GM18526 (cell line): ENCODE measurements at regions not wholly inside any gene's neighbourhood (a gene's known extent, or its start where the extent isn't known, plus 50 kb on each side); places are given as distances from the start of the nearest gene placed in this dataset.

Experiments used
- POLR2A ChIP-seq: IDR thresholded peaks from 3 replicates; pipeline ENCODE4 v1.6.1; 2011; ENCODE audit not compliant: insufficient read length; ENCODE audit errors: extremely low read depth

DNA sequence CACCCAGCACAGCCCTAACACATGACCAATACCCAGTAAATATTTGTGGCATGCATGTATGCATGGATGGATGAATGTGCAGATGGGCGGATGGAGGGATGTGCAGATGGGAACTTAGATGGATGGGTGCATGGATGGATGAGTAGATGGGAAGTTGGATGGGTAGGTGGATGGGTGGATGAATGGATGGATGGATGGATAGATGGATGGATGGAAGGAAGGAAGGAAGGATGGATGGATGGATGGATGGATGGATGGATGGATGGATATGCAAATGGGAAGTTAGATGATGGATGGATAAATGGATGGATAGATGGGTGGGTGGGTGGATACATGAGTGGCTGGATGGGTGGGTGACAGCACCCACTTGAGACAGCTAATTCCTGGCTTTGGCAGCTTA, 193.2 kb upstream of the TNRC6C start:
- no peak for TF ChIP-seq POLR2A

DNA sequence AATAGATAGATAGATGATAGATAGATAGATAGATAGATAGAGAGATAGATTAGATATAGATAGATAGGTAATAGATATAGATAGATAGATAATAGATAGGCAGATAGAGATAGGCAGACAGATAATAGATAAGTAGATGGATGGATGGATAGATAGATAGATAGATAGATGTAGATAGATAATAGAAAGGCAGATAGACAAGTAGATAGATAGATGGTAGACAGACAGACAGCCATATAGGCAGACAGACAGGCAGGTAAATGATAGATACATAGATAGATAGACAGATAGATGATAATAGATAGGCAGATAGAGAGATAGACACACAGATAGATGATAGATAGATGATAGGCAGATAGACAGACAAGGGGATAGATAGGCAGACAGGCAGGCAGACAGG, 191.4 kb upstream of the TNRC6C start:
- TF ChIP-seq POLR2A: no peak

DNA sequence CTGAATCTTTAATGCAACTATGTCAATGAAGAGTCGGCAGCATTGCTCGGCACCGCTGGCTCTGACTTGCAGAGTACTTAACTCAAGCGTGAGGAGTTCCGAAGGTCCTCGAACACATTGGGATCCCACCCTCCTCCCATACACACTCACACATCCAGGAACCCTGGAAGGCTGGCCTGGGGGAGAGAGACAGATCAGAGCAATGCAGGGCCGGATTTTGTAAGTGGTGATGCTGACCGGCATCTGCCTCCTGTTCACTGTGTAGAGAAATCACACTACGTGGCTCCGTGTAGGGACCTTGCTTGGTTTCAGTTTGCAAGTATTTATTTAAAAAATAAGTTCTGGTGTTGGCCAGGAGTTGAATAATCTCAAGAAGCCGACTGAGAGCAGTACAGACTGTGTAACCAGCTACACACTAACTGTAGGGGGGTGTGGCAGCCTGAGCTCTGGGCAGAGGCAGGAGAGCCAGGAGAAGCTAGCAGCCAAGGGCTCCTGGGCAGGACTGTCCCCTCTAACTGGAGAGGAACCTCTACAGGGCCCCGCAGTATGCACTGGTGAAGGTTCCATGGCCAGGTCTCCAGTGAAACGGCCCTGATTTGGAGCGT, 190.2 kb upstream of the TNRC6C start:
- no peak for TF ChIP-seq POLR2A

DNA sequence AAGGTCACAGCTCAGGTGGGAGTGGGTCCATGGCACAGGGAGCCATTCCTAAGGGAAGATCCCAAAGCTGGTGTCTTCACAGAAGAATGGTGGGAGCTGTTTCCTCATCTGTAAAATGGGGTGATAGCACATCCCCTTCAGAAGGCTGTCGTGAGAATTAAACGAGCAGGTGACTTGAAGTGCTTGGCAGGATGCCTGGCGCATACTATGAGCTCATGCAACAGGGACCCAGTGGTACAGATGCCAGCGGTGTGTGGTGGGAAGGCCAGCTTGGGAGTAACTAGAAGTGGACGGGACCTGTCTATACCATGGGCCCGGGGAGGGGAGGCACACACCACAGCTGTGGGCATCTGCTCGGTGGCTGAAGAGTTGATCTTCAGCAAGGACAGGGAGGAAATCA, 189.3 kb upstream of the TNRC6C start:
- TF ChIP-seq POLR2A: no peak

- no peak for TF ChIP-seq POLR2A
These were observed 188.7 kb upstream of the TNRC6C start for GRCh38 chr17:77769762-77770161.

GRCh38 chr17:77770331-77771105, 188.0 kb upstream of the TNRC6C start:
- TF ChIP-seq POLR2A: no peak

GRCh38 chr17:77771145-77771544, 187.4 kb upstream of the TNRC6C start:
- TF ChIP-seq POLR2A: no peak

- no peak for TF ChIP-seq POLR2A
These were observed 186.9 kb upstream of the TNRC6C start for GRCh38 chr17:77771587-77771986.

DNA sequence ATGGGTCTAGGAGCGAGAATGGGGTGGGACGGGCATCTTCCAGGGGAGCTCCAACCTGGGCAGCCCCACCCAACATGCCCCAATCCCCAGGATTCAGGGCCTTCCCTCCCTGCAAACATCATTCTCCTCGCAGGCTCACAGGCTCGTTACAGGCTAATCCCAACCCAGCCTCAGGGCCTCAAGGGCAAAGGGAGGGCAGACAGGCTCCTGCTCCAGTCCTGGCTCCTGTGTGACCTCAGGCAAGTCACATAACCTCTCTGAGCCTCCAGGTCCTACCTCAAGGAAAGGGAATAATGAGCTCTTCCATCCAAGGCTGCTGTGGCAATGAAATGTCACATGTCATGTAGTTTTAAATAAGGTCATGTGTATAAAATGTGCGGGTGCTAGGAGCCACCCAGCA, 186.5 kb upstream of the TNRC6C start:
- TF ChIP-seq POLR2A: no peak

DNA sequence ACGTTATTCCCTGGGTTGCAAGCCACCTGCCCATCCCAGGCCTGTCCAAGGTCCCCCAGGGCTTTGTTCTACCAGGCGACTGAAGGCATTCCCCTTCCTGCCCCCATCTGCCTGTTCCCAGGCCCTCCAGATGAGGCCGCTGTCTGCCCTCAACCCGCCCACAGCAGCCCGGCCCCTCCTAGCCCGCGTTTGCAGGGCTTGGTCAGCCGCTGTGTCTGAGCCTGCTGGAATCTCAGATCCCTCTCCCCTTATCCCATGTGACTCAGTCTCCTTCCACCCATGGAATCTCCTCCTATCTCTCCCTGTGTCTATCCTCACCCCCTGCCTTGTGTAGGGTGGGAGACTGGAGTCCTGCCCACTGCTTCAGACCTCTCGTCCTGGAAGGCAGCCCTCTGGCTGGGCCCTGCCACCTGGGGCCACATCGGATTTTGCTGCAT, 186.0 kb upstream of the TNRC6C start:
- no peak for TF ChIP-seq POLR2A

DNA sequence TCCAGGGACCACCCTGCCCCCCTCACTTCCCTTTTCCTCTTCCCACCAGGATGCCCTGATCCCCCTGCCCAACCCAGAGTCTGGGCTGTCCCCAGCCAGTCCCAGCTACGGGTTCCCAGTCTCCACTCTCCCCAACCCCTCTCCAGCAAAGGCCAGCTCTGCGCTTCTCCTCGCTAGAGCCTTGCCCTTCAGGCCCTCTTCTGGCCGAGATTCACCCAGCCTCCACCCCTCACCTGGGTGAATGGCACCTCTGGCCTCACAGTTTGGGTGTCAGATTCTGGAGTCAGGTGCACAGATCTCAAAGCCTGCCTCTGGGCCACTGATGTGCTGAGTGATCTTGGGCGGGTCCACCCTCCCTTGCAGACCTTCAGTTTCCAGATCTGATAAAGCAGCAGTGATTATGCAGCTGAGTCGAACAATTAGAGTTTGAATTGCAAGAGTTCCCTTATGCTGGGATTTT, 185.6 kb upstream of the TNRC6C start:
- no peak for TF ChIP-seq POLR2A

DNA sequence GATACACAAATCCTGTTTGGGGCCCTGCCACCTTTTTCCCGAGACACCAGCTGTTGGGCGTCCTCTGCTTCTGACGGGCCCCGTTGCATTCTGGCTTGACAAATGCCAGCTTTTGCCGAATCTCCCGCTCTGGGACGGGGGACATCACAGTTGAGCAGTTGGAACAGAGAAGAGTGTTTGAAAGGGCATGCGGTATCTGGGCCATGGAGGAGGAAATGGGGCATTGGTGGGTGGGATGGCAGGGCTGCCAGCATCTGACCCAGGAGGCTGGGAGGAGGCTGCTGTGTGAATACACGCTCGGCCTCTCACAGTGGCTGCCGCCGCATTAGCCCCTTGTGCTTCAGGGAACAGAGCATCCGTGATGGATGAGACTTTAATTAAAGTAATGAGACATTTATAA, 184.3 kb upstream of the TNRC6C start:
- no peak for TF ChIP-seq POLR2A

- no peak for TF ChIP-seq POLR2A
These were observed 179.6 kb upstream of the TNRC6C start for GRCh38 chr17:77778636-77779489.

DNA sequence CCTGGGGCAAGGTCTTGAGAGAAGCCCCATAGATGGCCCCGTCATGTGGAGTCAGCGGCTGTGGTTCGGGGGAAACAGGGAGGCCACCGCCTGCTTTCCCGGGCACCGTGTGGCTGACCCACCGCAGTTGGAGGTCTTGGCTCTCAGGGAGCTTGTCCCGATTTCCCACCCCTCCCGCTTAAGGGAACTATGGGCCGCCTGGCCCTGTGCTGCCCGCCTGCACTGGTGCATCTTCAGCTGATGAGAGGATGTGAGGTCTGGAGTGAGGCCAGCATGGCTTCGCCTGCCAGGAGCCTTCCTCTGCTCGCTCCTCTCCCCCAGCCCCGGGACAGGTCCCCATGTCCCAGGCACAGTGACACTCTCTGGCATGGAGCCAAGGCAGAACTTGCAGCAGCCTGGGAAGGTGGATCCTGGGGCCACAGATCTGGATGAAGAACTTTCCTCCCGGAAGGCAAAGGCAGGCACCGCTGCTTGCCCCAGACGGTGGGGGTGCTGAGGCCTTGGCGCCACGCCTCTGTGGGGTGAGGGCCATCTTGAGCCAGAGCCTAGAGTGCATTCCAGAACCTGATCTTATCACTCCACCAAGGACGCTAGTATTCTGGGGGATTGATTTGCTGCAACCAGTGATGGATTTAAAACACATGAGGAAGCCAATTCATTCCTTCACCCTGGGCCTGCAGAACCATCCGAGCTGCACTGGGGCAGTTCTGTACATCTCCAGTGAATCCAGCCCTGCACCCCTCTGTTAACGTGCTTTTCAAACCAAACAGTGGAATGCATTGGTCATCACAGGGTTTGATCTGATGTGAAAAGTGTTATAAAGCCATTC, 178.6 kb upstream of the TNRC6C start:
- TF ChIP-seq POLR2A: no peak

DNA sequence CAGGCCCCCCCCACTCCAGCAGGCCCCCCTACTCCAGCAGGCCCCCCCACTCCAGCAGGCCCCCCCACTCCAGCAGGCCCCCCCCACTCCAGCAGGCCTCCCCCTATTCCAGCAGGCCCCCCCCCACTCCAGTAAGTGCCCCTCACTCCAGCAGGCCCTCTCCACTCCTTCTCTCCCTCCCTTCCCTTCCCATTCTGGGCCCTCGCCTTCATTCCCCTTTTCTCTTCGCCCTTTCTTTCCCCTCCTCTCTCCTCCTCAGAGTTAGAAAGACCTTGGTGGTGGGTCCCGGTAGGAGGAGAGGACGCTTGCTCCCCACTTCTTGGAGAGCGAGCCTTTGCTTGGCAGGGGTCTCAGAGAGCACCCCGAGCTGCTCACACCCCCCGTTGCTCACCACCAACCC, 177.0 kb upstream of the TNRC6C start:
- TF ChIP-seq POLR2A: no peak
